ENCODE measurements at regions not wholly inside any gene's neighbourhood (a gene's known extent, or its start where the extent isn't known, plus 50 kb on each side); places are given as distances from the start of the nearest gene placed in this dataset.

- H3K4me3 ChIP-seq (replicated peaks in 1 of 2; ENCODE audit: low read depth in 2 of 2, low read length in 2 of 2), result no peak overlapping the region
- TF ChIP-seq, protein P1, sequence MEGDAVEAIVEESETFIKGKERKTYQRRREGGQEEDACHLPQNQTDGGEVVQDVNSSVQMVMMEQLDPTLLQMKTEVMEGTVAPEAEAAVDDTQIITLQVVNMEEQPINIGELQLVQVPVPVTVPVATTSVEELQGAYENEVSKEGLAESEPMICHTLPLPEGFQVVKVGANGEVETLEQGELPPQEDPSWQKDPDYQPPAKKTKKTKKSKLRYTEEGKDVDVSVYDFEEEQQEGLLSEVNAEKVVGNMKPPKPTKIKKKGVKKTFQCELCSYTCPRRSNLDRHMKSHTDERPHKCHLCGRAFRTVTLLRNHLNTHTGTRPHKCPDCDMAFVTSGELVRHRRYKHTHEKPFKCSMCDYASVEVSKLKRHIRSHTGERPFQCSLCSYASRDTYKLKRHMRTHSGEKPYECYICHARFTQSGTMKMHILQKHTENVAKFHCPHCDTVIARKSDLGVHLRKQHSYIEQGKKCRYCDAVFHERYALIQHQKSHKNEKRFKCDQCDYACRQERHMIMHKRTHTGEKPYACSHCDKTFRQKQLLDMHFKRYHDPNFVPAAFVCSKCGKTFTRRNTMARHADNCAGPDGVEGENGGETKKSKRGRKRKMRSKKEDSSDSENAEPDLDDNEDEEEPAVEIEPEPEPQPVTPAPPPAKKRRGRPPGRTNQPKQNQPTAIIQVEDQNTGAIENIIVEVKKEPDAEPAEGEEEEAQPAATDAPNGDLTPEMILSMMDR (IDR thresholded peaks at IDR 0.05; ENCODE audit: low read depth, low read length), result no peak
- no peak for DNase-seq (ENCODE audit: low read depth in 2 of 2)
These were observed 184.8 kb upstream of the KLHL29 start for GRCh38 chr2:23200068-23200786.

- TF ChIP-seq, protein P1 (IDR thresholded peaks at IDR 0.05; ENCODE audit: low read depth, low read length), result no peak
- no peak overlapping the region for H3K4me3 ChIP-seq (replicated peaks in 1 of 2; ENCODE audit: low read depth in 2 of 2, low read length in 2 of 2)
- no peak for DNase-seq (ENCODE audit: low read depth in 2 of 2)
These were observed 184.2 kb upstream of the KLHL29 start for GRCh38 chr2:23200787-23201114.

- H3K4me3 ChIP-seq (replicated peaks in 1 of 2; ENCODE audit: low read depth in 2 of 2, low read length in 2 of 2), result no peak overlapping the region
- TF ChIP-seq, protein P1 (IDR thresholded peaks at IDR 0.05; ENCODE audit: low read depth, low read length), result no peak
- DNase-seq (ENCODE audit: low read depth in 2 of 2), result no peak
These were observed 181.6 kb upstream of the KLHL29 start for GRCh38 chr2:23203383-23203782.

- no peak for DNase-seq (ENCODE audit: low read depth in 2 of 2)
- TF ChIP-seq, protein P1 (IDR thresholded peaks at IDR 0.05; ENCODE audit: low read depth, low read length), result no peak
- no peak overlapping the region for H3K4me3 ChIP-seq (replicated peaks in 1 of 2; ENCODE audit: low read depth in 2 of 2, low read length in 2 of 2)
These were observed 180.2 kb upstream of the KLHL29 start for GRCh38 chr2:23204685-23205242.

DNA sequence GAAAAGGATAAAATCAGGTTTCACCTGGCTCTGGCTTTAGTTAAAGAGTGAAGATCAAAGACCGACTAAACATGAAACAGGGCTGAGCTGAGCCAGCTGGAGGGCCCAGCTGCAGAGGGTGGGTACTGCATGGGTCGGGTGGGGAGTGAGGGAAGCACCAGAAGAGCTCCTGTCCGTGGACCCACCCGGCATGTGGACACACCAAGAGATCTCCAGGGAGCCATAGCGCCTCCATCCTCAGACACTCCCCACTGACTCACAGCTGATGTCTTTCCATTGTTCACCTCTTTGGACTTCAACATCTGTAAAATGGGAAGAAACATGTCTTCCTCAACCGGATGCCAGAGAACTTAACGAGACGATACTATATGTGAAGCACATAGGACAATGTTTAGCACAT is 178.3 kb upstream of the KLHL29 start:
- H3K4me3 ChIP-seq (replicated peaks in 1 of 2; ENCODE audit: low read depth in 2 of 2, low read length in 2 of 2), result no peak overlapping the region
- TF ChIP-seq, protein P1 (IDR thresholded peaks at IDR 0.05; ENCODE audit: low read depth, low read length), result no peak
- no peak for DNase-seq (ENCODE audit: low read depth in 2 of 2)

GRCh38 chr2:23207871-23208270 is 177.1 kb upstream of the KLHL29 start:
- TF ChIP-seq, protein P1 (IDR thresholded peaks at IDR 0.05; ENCODE audit: low read depth, low read length), result no peak
- no peak for DNase-seq (ENCODE audit: low read depth in 2 of 2)
- H3K4me3 ChIP-seq (replicated peaks in 1 of 2; ENCODE audit: low read depth in 2 of 2, low read length in 2 of 2), result no peak overlapping the region

GRCh38 chr2:23208339-23208738 is 176.6 kb upstream of the KLHL29 start:
- H3K4me3 ChIP-seq (replicated peaks in 1 of 2; ENCODE audit: low read depth in 2 of 2, low read length in 2 of 2), result no peak overlapping the region
- DNase-seq (ENCODE audit: low read depth in 2 of 2), result no peak
- TF ChIP-seq, protein P1 (IDR thresholded peaks at IDR 0.05; ENCODE audit: low read depth, low read length), result no peak

Data from cardiac fibroblast (primary cell).